ENCODE measurements at regions not wholly inside any gene's neighbourhood (a gene's known extent, or its start where the extent isn't known, plus 50 kb on each side); places are given as distances from the start of the nearest gene placed in this dataset.

DNA sequence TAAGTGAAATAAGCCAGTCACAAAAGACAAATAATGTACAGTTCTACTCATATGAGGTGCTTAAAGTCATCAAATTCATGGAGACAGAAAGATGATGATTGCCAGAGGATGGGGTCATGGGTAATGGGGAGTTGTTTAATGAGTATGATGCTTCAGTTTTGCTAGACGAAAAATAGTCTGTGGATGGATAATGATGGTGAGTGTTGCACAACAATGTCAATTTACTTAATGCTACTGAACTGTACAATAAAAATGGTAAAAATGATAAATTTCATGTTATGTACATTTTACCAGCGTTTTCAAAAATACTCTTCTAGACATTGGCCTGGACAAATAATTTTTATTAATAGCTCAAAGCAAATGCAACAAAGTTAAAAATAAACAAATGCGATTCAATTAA lies 118.5 kb upstream of the KYNU start:
- ChIA-PET POLR2A (no interaction called here), CTCF (no interaction called here)
- WGBS (ENCODE audit: insufficient coverage): no CpG with 5 or more reads among the region's 3 CpGs
- H3K27me3 ChIP-seq (replicated peaks in 2 of 5; ENCODE audit: control insufficient read depth in 4 of 5, insufficient read depth in 5 of 5, low read length in 4 of 5): no peaks in the 10 kb centered on the region
- no peaks in the 10 kb centered on the region for H3K4me1 ChIP-seq (ENCODE audit: control extremely low read depth in 1 of 4, control insufficient read depth in 4 of 4, insufficient read depth in 4 of 4, low read length in 3 of 4)
- no peaks in the 10 kb centered on the region for H3K36me3 ChIP-seq (ENCODE audit: control insufficient read depth in 4 of 4, insufficient read depth in 4 of 4, low read length in 3 of 4)
- no peak overlapping the region for H3K4me3 ChIP-seq (ENCODE audit: control insufficient read depth in 1 of 7, extremely low read depth in 1 of 7, insufficient read depth in 4 of 7, low read depth in 2 of 7, low read length in 6 of 7)
- no peak for DNase-seq
- peaks cover 0 to 5% (median 0%) of the 10 kb centered on the region in 5 experiments for H3K9me3 ChIP-seq (ENCODE audit: control extremely low read depth in 1 of 5, control insufficient read depth in 4 of 5, insufficient read depth in 2 of 5, low read depth in 1 of 5, low read length in 4 of 5)
- H3K27ac ChIP-seq (ENCODE audit: insufficient read depth in 1 of 2, low read depth in 1 of 2, low read length in 2 of 2, poor library complexity in 1 of 2, severe bottlenecking in 2 of 2): no peak overlapping the region

DNA sequence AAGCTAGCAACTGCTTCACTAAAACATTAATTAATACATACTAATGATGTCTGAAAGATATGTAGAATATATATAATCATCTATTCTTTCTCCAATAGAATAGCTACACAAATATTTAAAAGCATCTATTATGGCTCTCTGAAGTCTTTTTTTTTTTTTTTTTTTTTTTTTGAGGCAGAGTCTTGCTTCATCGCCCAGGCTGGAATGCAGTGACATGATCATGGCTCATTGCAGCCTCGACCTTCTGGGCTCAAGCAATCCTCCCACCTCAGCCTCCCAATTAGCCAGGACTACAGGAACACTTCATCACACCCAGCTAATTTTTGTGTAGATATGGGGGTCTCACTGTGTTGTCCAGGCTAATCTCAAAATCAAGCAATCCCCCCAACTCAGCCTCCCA lies 120.4 kb upstream of the KYNU start:
- Histone ChIP-seq H3K9me3 (ENCODE audit: control extremely low read depth in 1 of 5, control insufficient read depth in 4 of 5, insufficient read depth in 2 of 5, low read depth in 1 of 5, low read length in 4 of 5) (no peaks in the 10 kb centered on the region), H3K4me3 (ENCODE audit: control insufficient read depth in 1 of 7, extremely low read depth in 1 of 7, insufficient read depth in 4 of 7, low read depth in 2 of 7, low read length in 6 of 7) (no peak overlapping the region), H3K27ac (ENCODE audit: insufficient read depth in 1 of 2, low read depth in 1 of 2, low read length in 2 of 2, poor library complexity in 1 of 2, severe bottlenecking in 2 of 2) (no peak overlapping the region), H3K4me1 (ENCODE audit: control extremely low read depth in 1 of 4, control insufficient read depth in 4 of 4, insufficient read depth in 4 of 4, low read length in 3 of 4) (no peaks in the 10 kb centered on the region), H3K36me3 (ENCODE audit: control insufficient read depth in 4 of 4, insufficient read depth in 4 of 4, low read length in 3 of 4) (no peaks in the 10 kb centered on the region), H3K27me3 (replicated peaks in 2 of 5; ENCODE audit: control insufficient read depth in 4 of 5, insufficient read depth in 5 of 5, low read length in 4 of 5) (no peaks in the 10 kb centered on the region)
- DNase-seq: no peak
- POLR2A ChIA-PET: no interaction called here
- CTCF ChIA-PET: no interaction called here
- no CpG with 5 or more reads among the region's 2 CpGs for WGBS (ENCODE audit: insufficient coverage)

DNA sequence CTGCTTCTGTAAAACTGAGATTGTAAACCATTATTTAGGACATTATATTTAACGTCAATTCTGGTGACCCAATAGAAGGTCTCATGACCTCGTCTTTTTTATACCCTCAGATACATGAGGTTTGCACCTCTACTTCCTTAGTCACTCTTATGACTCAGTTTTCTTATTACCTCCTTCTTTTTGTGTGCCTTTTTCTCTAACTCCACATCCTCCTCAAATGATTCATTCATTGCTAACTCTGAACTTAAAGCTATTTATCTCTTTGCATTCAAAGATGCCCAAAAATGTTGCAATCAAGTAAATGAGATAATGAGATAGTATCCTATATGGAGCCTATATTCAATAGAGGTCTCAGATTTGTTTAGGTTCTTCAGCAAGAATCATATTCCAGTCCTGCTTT lies 121.0 kb upstream of the KYNU start:
- WGBS (ENCODE audit: insufficient coverage): 88% methylated on average over 2 of the region's 2 CpGs
- CTCF ChIA-PET: no interaction called here
- Histone ChIP-seq H3K27ac (ENCODE audit: insufficient read depth in 1 of 2, low read depth in 1 of 2, low read length in 2 of 2, poor library complexity in 1 of 2, severe bottlenecking in 2 of 2) (no peak overlapping the region), H3K4me1 (ENCODE audit: control extremely low read depth in 1 of 4, control insufficient read depth in 4 of 4, insufficient read depth in 4 of 4, low read length in 3 of 4) (no peaks in the 10 kb centered on the region), H3K36me3 (ENCODE audit: control insufficient read depth in 4 of 4, insufficient read depth in 4 of 4, low read length in 3 of 4) (no peaks in the 10 kb centered on the region), H3K9me3 (ENCODE audit: control extremely low read depth in 1 of 5, control insufficient read depth in 4 of 5, insufficient read depth in 2 of 5, low read depth in 1 of 5, low read length in 4 of 5) (no peaks in the 10 kb centered on the region), H3K4me3 (ENCODE audit: control insufficient read depth in 1 of 7, extremely low read depth in 1 of 7, insufficient read depth in 4 of 7, low read depth in 2 of 7, low read length in 6 of 7) (no peak overlapping the region), H3K27me3 (replicated peaks in 2 of 5; ENCODE audit: control insufficient read depth in 4 of 5, insufficient read depth in 5 of 5, low read length in 4 of 5) (no peaks in the 10 kb centered on the region)
- DNase-seq: no peak
- POLR2A ChIA-PET: no interaction called here

DNA sequence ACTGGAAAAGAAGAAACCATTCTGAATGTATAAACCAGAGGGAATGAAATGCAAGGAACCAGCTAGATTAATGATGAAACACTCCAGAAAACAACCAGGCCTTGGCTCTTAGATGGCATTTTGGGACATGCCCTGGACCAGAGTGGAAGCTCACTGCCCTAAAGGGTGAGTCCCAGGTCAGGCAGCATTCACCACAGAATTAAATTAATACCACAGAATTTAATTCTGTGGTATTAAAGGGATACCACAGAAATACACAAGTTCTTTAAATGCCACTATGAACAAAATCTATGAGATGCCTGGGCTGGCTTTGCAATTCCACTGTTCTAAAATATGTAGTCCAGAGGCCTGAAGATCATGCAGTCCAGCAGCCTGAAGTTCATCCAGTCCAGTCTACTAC lies 122.3 kb upstream of the KYNU start:
- Histone ChIP-seq H3K9me3 (ENCODE audit: control extremely low read depth in 1 of 5, control insufficient read depth in 4 of 5, insufficient read depth in 2 of 5, low read depth in 1 of 5, low read length in 4 of 5) (no peaks in the 10 kb centered on the region), H3K4me1 (ENCODE audit: control extremely low read depth in 1 of 4, control insufficient read depth in 4 of 4, insufficient read depth in 4 of 4, low read length in 3 of 4) (no peaks in the 10 kb centered on the region), H3K27me3 (replicated peaks in 2 of 5; ENCODE audit: control insufficient read depth in 4 of 5, insufficient read depth in 5 of 5, low read length in 4 of 5) (no peaks in the 10 kb centered on the region), H3K36me3 (ENCODE audit: control insufficient read depth in 4 of 4, insufficient read depth in 4 of 4, low read length in 3 of 4) (no peaks in the 10 kb centered on the region), H3K27ac (ENCODE audit: insufficient read depth in 1 of 2, low read depth in 1 of 2, low read length in 2 of 2, poor library complexity in 1 of 2, severe bottlenecking in 2 of 2) (no peak overlapping the region), H3K4me3 (ENCODE audit: control insufficient read depth in 1 of 7, extremely low read depth in 1 of 7, insufficient read depth in 4 of 7, low read depth in 2 of 7, low read length in 6 of 7) (no peak overlapping the region)
- ChIA-PET POLR2A (no interaction called here), CTCF (no interaction called here)
- DNase-seq: no peak

DNA sequence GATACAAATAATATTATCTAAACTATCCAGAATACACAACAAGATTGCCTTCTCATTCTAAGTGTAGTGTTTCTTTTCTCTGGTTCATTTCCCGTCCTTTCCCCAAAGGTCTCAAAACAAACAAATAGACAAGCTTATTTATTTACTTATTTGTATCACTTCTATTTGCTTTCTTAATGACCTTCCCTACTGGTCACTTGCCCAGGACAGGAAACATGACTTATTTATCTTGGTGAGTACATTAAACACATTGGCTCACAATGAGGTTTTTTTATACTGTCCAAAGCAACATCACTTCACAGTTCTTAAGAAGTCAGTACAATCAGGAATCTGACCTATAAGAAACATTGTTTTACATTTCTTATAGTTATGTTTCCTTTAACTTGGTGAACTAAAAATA lies 123.3 kb upstream of the KYNU start:
- no peak overlapping the region for H3K4me3 ChIP-seq (ENCODE audit: control insufficient read depth in 1 of 7, extremely low read depth in 1 of 7, insufficient read depth in 4 of 7, low read depth in 2 of 7, low read length in 6 of 7)
- H3K4me1 ChIP-seq (ENCODE audit: control extremely low read depth in 1 of 4, control insufficient read depth in 4 of 4, insufficient read depth in 4 of 4, low read length in 3 of 4): no peaks in the 10 kb centered on the region
- no CpG with 5 or more reads among the region's 1 CpG for WGBS (ENCODE audit: insufficient coverage)
- ChIA-PET POLR2A (no interaction called here), CTCF (interaction anchor here (0.6 kb wide), 1 partner anchor 67 kb away, joined by 3 read pairs; no protein-coding TSS in a partner anchor)
- H3K27me3 ChIP-seq (replicated peaks in 2 of 5; ENCODE audit: control insufficient read depth in 4 of 5, insufficient read depth in 5 of 5, low read length in 4 of 5): no peaks in the 10 kb centered on the region
- H3K27ac ChIP-seq (ENCODE audit: insufficient read depth in 1 of 2, low read depth in 1 of 2, low read length in 2 of 2, poor library complexity in 1 of 2, severe bottlenecking in 2 of 2): no peak overlapping the region
- no peaks in the 10 kb centered on the region for H3K9me3 ChIP-seq (ENCODE audit: control extremely low read depth in 1 of 5, control insufficient read depth in 4 of 5, insufficient read depth in 2 of 5, low read depth in 1 of 5, low read length in 4 of 5)
- DNase-seq: no peak
- no peaks in the 10 kb centered on the region for H3K36me3 ChIP-seq (ENCODE audit: control insufficient read depth in 4 of 4, insufficient read depth in 4 of 4, low read length in 3 of 4)

DNA sequence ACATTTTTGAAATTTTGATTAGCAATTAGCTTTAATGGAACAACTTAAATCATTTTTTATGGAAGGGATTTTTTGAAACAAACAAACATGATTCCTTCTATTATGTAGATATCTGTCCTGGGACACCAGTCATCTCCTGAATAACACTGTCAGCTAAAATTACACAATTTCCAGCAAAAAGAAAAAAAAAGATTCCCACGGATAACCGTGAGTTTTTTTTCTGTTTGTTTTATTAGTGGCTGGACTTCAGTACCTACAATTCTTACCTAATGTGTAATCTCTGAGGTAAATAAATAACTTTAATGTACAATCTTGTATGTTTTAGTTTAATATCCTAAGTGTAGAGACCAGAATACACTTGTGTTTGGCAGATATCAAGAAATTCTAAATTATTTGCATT lies 126.6 kb upstream of the KYNU start:
- no peak overlapping the region for H3K4me3 ChIP-seq (ENCODE audit: control insufficient read depth in 1 of 7, extremely low read depth in 1 of 7, insufficient read depth in 4 of 7, low read depth in 2 of 7, low read length in 6 of 7)
- CTCF ChIA-PET: no interaction called here
- POLR2A ChIA-PET: no interaction called here
- WGBS (ENCODE audit: insufficient coverage): no CpG with 5 or more reads among the region's 2 CpGs
- no peaks in the 10 kb centered on the region for H3K4me1 ChIP-seq (ENCODE audit: control extremely low read depth in 1 of 4, control insufficient read depth in 4 of 4, insufficient read depth in 4 of 4, low read length in 3 of 4)
- no peak overlapping the region for H3K27ac ChIP-seq (ENCODE audit: insufficient read depth in 1 of 2, low read depth in 1 of 2, low read length in 2 of 2, poor library complexity in 1 of 2, severe bottlenecking in 2 of 2)
- H3K27me3 ChIP-seq (replicated peaks in 2 of 5; ENCODE audit: control insufficient read depth in 4 of 5, insufficient read depth in 5 of 5, low read length in 4 of 5): no peaks in the 10 kb centered on the region
- H3K9me3 ChIP-seq (ENCODE audit: control extremely low read depth in 1 of 5, control insufficient read depth in 4 of 5, insufficient read depth in 2 of 5, low read depth in 1 of 5, low read length in 4 of 5): no peaks in the 10 kb centered on the region
- DNase-seq: no peak
- no peaks in the 10 kb centered on the region for H3K36me3 ChIP-seq (ENCODE audit: control insufficient read depth in 4 of 4, insufficient read depth in 4 of 4, low read length in 3 of 4)

DNA sequence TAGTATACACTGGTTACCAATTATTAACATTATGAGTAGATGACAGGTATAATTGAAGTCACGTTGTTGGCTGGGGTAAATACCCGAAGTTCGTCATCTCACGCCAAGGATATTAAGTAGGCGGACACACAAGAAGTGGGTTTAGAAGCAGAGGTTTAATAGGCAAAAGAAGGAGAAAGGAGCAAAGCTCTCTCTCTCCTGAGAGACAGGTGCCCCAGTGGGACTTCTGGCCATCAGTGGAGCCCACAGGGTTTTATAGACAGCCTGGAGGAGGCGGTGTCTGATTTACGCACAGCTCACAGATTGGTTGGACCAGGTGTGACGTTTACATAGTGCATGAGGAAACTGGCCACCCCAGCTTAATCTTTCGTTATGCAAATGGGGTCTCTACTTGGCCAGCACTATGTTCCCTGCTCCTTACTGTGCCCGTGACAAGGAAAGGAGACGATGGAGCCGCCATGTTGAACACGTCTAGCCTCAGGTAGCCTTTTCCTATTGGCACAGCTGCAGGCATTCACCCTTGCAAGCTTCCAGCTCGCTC lies 128.8 kb upstream of the KYNU start:
- Histone ChIP-seq H3K27ac (ENCODE audit: insufficient read depth in 1 of 2, low read depth in 1 of 2, low read length in 2 of 2, poor library complexity in 1 of 2, severe bottlenecking in 2 of 2) (no peak overlapping the region), H3K4me1 (ENCODE audit: control extremely low read depth in 1 of 4, control insufficient read depth in 4 of 4, insufficient read depth in 4 of 4, low read length in 3 of 4) (no peaks in the 10 kb centered on the region), H3K36me3 (ENCODE audit: control insufficient read depth in 4 of 4, insufficient read depth in 4 of 4, low read length in 3 of 4) (no peaks in the 10 kb centered on the region), H3K4me3 (ENCODE audit: control insufficient read depth in 1 of 7, extremely low read depth in 1 of 7, insufficient read depth in 4 of 7, low read depth in 2 of 7, low read length in 6 of 7) (no peak overlapping the region), H3K9me3 (ENCODE audit: control extremely low read depth in 1 of 5, control insufficient read depth in 4 of 5, insufficient read depth in 2 of 5, low read depth in 1 of 5, low read length in 4 of 5) (no peaks in the 10 kb centered on the region), H3K27me3 (replicated peaks in 2 of 5; ENCODE audit: control insufficient read depth in 4 of 5, insufficient read depth in 5 of 5, low read length in 4 of 5) (no peaks in the 10 kb centered on the region)
- no peak for DNase-seq
- 96% methylated on average over 13 of the region's 14 CpGs for WGBS (ENCODE audit: insufficient coverage)
- ChIA-PET CTCF (no interaction called here), POLR2A (no interaction called here)
